AG10803 (cell line): ENCODE measurements at regions not wholly inside any gene's neighbourhood (a gene's known extent, or its start where the extent isn't known, plus 50 kb on each side); places are given as distances from the start of the nearest gene placed in this dataset.

Experiments
- DNase-seq: peaks from one replicate; pipeline ENCODE4 v3.0.0; 2010; ENCODE audit warnings: low read depth
- H3K4me3 ChIP-seq: 2 replicates; pipeline ENCODE4 v1.5.1; 2011; ENCODE audit warnings: mild to moderate bottlenecking, low read length, control low read depth
- TF ChIP-seq, protein P1 (sequence below): conservative IDR thresholded peaks from 2 replicates; pipeline ENCODE4 v1.5.1; 2011; ENCODE audit warnings: mild to moderate bottlenecking, low read length, control low read depth, inconsistent platforms

- TF ChIP-seq, protein P1, sequence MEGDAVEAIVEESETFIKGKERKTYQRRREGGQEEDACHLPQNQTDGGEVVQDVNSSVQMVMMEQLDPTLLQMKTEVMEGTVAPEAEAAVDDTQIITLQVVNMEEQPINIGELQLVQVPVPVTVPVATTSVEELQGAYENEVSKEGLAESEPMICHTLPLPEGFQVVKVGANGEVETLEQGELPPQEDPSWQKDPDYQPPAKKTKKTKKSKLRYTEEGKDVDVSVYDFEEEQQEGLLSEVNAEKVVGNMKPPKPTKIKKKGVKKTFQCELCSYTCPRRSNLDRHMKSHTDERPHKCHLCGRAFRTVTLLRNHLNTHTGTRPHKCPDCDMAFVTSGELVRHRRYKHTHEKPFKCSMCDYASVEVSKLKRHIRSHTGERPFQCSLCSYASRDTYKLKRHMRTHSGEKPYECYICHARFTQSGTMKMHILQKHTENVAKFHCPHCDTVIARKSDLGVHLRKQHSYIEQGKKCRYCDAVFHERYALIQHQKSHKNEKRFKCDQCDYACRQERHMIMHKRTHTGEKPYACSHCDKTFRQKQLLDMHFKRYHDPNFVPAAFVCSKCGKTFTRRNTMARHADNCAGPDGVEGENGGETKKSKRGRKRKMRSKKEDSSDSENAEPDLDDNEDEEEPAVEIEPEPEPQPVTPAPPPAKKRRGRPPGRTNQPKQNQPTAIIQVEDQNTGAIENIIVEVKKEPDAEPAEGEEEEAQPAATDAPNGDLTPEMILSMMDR: no peak
- no peak for DNase-seq
- no peak overlapping the region for H3K4me3 ChIP-seq
Observed at GRCh38 chr20:24723647-24724352, 225.3 kb upstream of the CST7 start.

GRCh38 chr20:24724982-24725533, 224.0 kb upstream of the CST7 start:
- TF ChIP-seq, protein P1: no peak
- H3K4me3 ChIP-seq: no peak overlapping the region
- no peak for DNase-seq

- H3K4me3 ChIP-seq: no peak overlapping the region
- no peak for DNase-seq
- TF ChIP-seq, protein P1: no peak
Observed at GRCh38 chr20:24727795-24728194, 221.3 kb upstream of the CST7 start.

- TF ChIP-seq, protein P1: no peak
- DNase-seq: no peak
- no peak overlapping the region for H3K4me3 ChIP-seq
Observed at GRCh38 chr20:24729896-24730605, 219.0 kb upstream of the CST7 start.

- no peak for DNase-seq
- TF ChIP-seq, protein P1: no peak
- H3K4me3 ChIP-seq: no peak overlapping the region
Observed at GRCh38 chr20:24730750-24731149, 218.3 kb upstream of the CST7 start.

DNA sequence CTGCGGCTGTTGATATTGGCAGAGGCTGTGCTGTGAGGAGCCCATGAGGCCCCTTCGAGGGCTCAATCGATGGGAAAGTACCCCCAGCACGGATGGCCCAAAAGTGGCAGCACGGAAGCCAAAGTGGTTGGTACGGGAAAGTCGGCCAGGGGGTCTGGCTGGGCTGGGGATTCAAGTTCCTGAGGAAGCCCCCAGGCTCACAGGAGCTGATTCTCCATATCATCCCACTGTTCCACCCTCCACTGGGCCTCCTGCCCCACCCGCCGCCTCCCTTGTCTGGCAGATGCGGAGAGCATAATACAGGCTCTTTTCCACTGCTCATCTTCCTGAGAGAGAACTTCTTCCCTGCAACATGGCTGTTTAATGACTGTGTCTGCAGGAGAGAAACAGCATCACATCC, 217.8 kb upstream of the CST7 start:
- DNase-seq: no peak
- TF ChIP-seq, protein P1: no peak
- no peak overlapping the region for H3K4me3 ChIP-seq

GRCh38 chr20:24732076-24732475, 217.0 kb upstream of the CST7 start:
- H3K4me3 ChIP-seq: no peak overlapping the region
- no peak for DNase-seq
- TF ChIP-seq, protein P1: no peak
